Left lung (tissue), 4 donors: ENCODE measurements at regions not wholly inside any gene's neighbourhood (a gene's known extent, or its start where the extent isn't known, plus 50 kb on each side); places are given as distances from the start of the nearest gene placed in this dataset.

Experiments used
- ATAC-seq: fragments of 200-7000 bp; cut with Tn5 transposase; one replicate; pipeline ENCODE4 v1.9.1; 2020; ENCODE audit warnings: moderate library complexity
- DNase-seq, 4 donors: peaks; one replicate each; pipeline ENCODE4 v3.0.0-alpha.2; 2013 to 2020
- H3K27ac ChIP-seq, 2 donors: fragments of 200-600 bp; sonication (generic) in 1 of 2; one replicate each; pipeline versions ENCODE4 v1.5.0 to v1.8.0; 2020 to 2021
- H3K27me3 ChIP-seq, 2 donors: fragments of 200-600 bp; sonication (generic) in 1 of 2; one replicate each; pipeline versions ENCODE4 v1.5.0 to v1.8.0; 2020 to 2021
- H3K36me3 ChIP-seq, 2 donors: fragments of 200-600 bp; sonication (generic) in 1 of 2; one replicate each; pipeline versions ENCODE4 v1.5.0 to v1.8.0; 2020 to 2021
- H3K4me1 ChIP-seq, 2 donors: fragments of 200-600 bp; one replicate each; pipeline ENCODE4 v1.8.0; 2021
- H3K4me3 ChIP-seq, 2 donors: fragments of 200-600 bp; sonication (generic) in 1 of 2; one replicate each; pipeline versions ENCODE4 v1.5.0 to v1.8.0; 2020 to 2021; ENCODE audit warnings: mild to moderate bottlenecking in 1 of 2
- H3K9me3 ChIP-seq, 2 donors: fragments of 200-600 bp; sonication (generic) in 1 of 2; one replicate each; pipeline versions ENCODE4 v1.5.0 to v1.8.0; 2020 to 2021
- intact Hi-C, 2 donors: fragments of 100-400 bp; cut with DNase I; formaldehyde crosslinking; loops; one replicate each; pipeline versions ENCODE4 v1.11.2 to v1.14.2; 2022
- TF ChIP-seq, protein P1 (sequence below), 2 donors: fragments of 200-600 bp; sonication (generic) in 1 of 2; IDR thresholded peaks; one replicate each; pipeline versions ENCODE4 v1.5.0 to v1.8.0; 2021; ENCODE audit warnings: antibody characterized with exemption in 2 of 2
- donor health status: DM: no; HTN: yes; CAD: no.
- donor health status: DM: no; HTN: no; CAD: no.

GRCh38 chrX:5656544-5656943 lies 572.1 kb downstream of the NLGN4X start:
- TF ChIP-seq, protein P1, sequence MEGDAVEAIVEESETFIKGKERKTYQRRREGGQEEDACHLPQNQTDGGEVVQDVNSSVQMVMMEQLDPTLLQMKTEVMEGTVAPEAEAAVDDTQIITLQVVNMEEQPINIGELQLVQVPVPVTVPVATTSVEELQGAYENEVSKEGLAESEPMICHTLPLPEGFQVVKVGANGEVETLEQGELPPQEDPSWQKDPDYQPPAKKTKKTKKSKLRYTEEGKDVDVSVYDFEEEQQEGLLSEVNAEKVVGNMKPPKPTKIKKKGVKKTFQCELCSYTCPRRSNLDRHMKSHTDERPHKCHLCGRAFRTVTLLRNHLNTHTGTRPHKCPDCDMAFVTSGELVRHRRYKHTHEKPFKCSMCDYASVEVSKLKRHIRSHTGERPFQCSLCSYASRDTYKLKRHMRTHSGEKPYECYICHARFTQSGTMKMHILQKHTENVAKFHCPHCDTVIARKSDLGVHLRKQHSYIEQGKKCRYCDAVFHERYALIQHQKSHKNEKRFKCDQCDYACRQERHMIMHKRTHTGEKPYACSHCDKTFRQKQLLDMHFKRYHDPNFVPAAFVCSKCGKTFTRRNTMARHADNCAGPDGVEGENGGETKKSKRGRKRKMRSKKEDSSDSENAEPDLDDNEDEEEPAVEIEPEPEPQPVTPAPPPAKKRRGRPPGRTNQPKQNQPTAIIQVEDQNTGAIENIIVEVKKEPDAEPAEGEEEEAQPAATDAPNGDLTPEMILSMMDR (IDR thresholded peaks at IDR 0.05) = no peak
- H3K4me1 ChIP-seq = no peaks in the 10 kb centered on the region
- no peak for ATAC-seq
- DNase-seq = no peak
- peaks cover 0 to 2% of the 10 kb centered on the region in 2 donors for H3K9me3 ChIP-seq
- H3K27me3 ChIP-seq = no peaks in the 10 kb centered on the region
- no peak overlapping the region for H3K4me3 ChIP-seq
- intact Hi-C loops = no loop called here
- no peak overlapping the region for H3K27ac ChIP-seq
- no peaks in the 10 kb centered on the region for H3K36me3 ChIP-seq

- intact Hi-C loops = no loop called here
- no peaks in the 10 kb centered on the region for H3K36me3 ChIP-seq
- H3K4me3 ChIP-seq = no peak overlapping the region
- no peaks in the 10 kb centered on the region for H3K4me1 ChIP-seq
- no peak overlapping the region for H3K27ac ChIP-seq
- no peaks in the 10 kb centered on the region for H3K27me3 ChIP-seq
- peaks cover 0 to 2% of the 10 kb centered on the region in 2 donors for H3K9me3 ChIP-seq
- no peak for DNase-seq
- ATAC-seq = no peak
- TF ChIP-seq, protein P1 (IDR thresholded peaks at IDR 0.05) = no peak
Observed at GRCh38 chrX:5650904-5651303, 577.8 kb downstream of the NLGN4X start.

DNA sequence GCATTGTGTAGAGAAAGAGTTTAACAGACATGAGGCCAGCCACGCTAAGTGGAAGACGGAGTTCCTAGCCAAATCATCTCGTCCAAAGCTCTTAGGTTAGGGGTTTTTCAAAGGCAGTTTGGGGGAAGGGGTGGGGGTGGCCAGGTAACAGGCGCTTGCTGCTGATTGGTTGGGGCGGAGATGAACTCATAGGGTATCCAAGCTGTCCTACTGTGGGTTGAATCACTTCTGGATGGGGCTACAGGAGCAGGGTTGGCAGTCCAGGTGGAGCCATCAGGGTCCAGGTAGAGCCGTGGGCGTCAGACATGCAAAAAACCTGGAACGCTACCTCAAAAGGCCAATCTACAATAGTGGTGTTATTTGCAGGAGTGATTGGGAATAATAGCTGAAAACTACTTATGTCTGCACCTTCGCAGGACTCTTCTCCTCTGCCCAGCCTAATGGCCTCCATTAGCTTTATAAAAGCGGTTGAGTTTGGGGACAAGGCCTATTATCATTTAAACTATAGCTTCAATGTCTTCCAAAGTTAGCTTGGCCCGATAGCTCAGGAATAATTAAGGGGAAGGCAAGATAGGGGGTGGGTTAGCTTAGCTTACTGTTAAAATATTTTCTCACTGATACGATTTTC lies 579.6 kb downstream of the NLGN4X start:
- DNase-seq (no peak), ATAC-seq (no peak)
- no peaks in the 10 kb centered on the region for H3K27me3 ChIP-seq
- no peaks in the 10 kb centered on the region for H3K4me1 ChIP-seq
- no peak overlapping the region for H3K27ac ChIP-seq
- H3K4me3 ChIP-seq = no peak overlapping the region
- H3K9me3 ChIP-seq = no peaks in the 10 kb centered on the region
- no peaks in the 10 kb centered on the region for H3K36me3 ChIP-seq
- intact Hi-C loops = no loop called here
- TF ChIP-seq, protein P1 (IDR thresholded peaks at IDR 0.05) = no peak

GRCh38 chrX:5646818-5647217 lies 581.8 kb downstream of the NLGN4X start:
- ATAC-seq (no peak), DNase-seq (no peak)
- Histone ChIP-seq H3K4me1 (no peaks in the 10 kb centered on the region), H3K27me3 (no peaks in the 10 kb centered on the region), H3K9me3 (no peaks in the 10 kb centered on the region), H3K4me3 (no peak overlapping the region), H3K27ac (no peak overlapping the region), H3K36me3 (no peaks in the 10 kb centered on the region)
- intact Hi-C loops = no loop called here
- TF ChIP-seq, protein P1 (IDR thresholded peaks at IDR 0.05) = no peak

- DNase-seq (no peak), ATAC-seq (no peak)
- H3K4me3 ChIP-seq = no peak overlapping the region
- H3K4me1 ChIP-seq = no peaks in the 10 kb centered on the region
- no peaks in the 10 kb centered on the region for H3K36me3 ChIP-seq
- H3K9me3 ChIP-seq = no peaks in the 10 kb centered on the region
- no peak overlapping the region for H3K27ac ChIP-seq
- no peaks in the 10 kb centered on the region for H3K27me3 ChIP-seq
- intact Hi-C loops = no loop called here
- TF ChIP-seq, protein P1 (IDR thresholded peaks at IDR 0.05) = no peak
Observed at GRCh38 chrX:5644776-5645175, 583.9 kb downstream of the NLGN4X start.
